Naive thymus-derived CD4-positive, alpha-beta T cell (primary cell): ENCODE measurements at regions not wholly inside any gene's neighbourhood (a gene's known extent, or its start where the extent isn't known, plus 50 kb on each side); places are given as distances from the start of the nearest gene placed in this dataset.

Experiments used
- ATAC-seq: fragments of 150-1000 bp; cut with Tn5 transposase; 2 replicates; pipeline ENCODE4 v1.10.0; 2021; ENCODE audit warnings: mild to moderate bottlenecking, moderate library complexity
- CTCF ChIA-PET: fragments of 350-600 bp; sonication (Branson Sonifier 250); formaldehyde crosslinking; loops from one replicate; lab custom pipeline; 2021; ENCODE audit warnings: antibody characterized with exemption; lab: Charles Lee
- POLR2A ChIA-PET: fragments of 350-600 bp; sonication (Branson Sonifier 250); formaldehyde crosslinking; loops from one replicate; lab custom pipeline; 2021; ENCODE audit warnings: antibody characterized with exemption, inconsistent platforms; lab: Charles Lee
- DNase-seq, 9 donors: peaks; one replicate each; pipeline versions ENCODE4 v3.0.0 to v3.0.0-alpha.2; 2020 to 2022; ENCODE audit warnings: mixed read lengths in 1 of 9
- H3K27ac ChIP-seq: one replicate; pipeline ENCODE4 v1.7.0; 2013; ENCODE audit warnings: mild to moderate bottlenecking, low read depth, low read length, moderate library complexity
- H3K27me3 ChIP-seq, 2 donors: one replicate each; pipeline ENCODE4 v1.7.0; 2013; ENCODE audit warnings: low read length in 2 of 2, mild to moderate bottlenecking in 2 of 2, moderate library complexity in 2 of 2; ENCODE audit not compliant: control insufficient read depth in 2 of 2, insufficient read depth in 2 of 2
- H3K36me3 ChIP-seq, 3 experiments: 1 replicate in 2 of 3; 2 replicates in 1 of 3; pipeline ENCODE4 v1.7.0; 2013; ENCODE audit warnings: low read length in 3 of 3, mild to moderate bottlenecking in 3 of 3, moderate library complexity in 1 of 3; ENCODE audit not compliant: insufficient read depth in 3 of 3, control insufficient read depth in 2 of 3
- H3K4me1 ChIP-seq, 2 donors: one replicate each; pipeline ENCODE4 v1.7.0; 2013; ENCODE audit warnings: low read length in 2 of 2, mild to moderate bottlenecking in 2 of 2, moderate library complexity in 1 of 2; ENCODE audit not compliant: control insufficient read depth in 2 of 2, insufficient read depth in 2 of 2
- H3K4me3 ChIP-seq: 2 replicates; pipeline ENCODE4 v1.7.0; 2013; ENCODE audit warnings: mild to moderate bottlenecking, low read length
- H3K9me3 ChIP-seq, 3 experiments: 1 replicate in 2 of 3; 2 replicates in 1 of 3; pipeline ENCODE4 v1.7.0; 2013; ENCODE audit warnings: low read length in 3 of 3; ENCODE audit not compliant: control insufficient read depth in 2 of 3
- H3K27ac Mint-ChIP-seq, 9 donors: one replicate each; pipeline ENCODE4 v1.8.0; 2020 to 2022; ENCODE audit warnings: mixed read lengths in 9 of 9, mild to moderate bottlenecking in 8 of 9, moderate library complexity in 5 of 9, inconsistent platforms in 2 of 9
- H3K27me3 Mint-ChIP-seq, 5 donors: one replicate each; pipeline ENCODE4 v1.8.0; 2021 to 2022; ENCODE audit warnings: mixed read lengths in 5 of 5, mild to moderate bottlenecking in 1 of 5
- H3K36me3 Mint-ChIP-seq, 5 donors: one replicate each; pipeline ENCODE4 v1.8.0; 2020 to 2022; ENCODE audit warnings: mixed read lengths in 5 of 5, mild to moderate bottlenecking in 3 of 5, inconsistent platforms in 1 of 5
- H3K4me1 Mint-ChIP-seq, 7 donors: one replicate each; pipeline ENCODE4 v1.8.0; 2020 to 2022; ENCODE audit warnings: mixed read lengths in 7 of 7, mild to moderate bottlenecking in 3 of 7, inconsistent platforms in 1 of 7
- H3K4me3 Mint-ChIP-seq, 10 donors: one replicate each; pipeline ENCODE4 v1.8.0; 2020 to 2022; ENCODE audit warnings: mild to moderate bottlenecking in 10 of 10, mixed read lengths in 10 of 10, moderate library complexity in 6 of 10, inconsistent platforms in 2 of 10
- H3K9me3 Mint-ChIP-seq, 11 donors: one replicate each; pipeline ENCODE4 v1.8.0; 2020 to 2022; ENCODE audit warnings: mixed read lengths in 11 of 11, mild to moderate bottlenecking in 4 of 11, inconsistent platforms in 1 of 11, moderate library complexity in 1 of 11
- intact Hi-C, 2 donors: fragments of 100-400 bp; cut with micrococcal nuclease; formaldehyde crosslinking; loops; one replicate each; pipeline ENCODE4 v1.15.1; 2023

DNA sequence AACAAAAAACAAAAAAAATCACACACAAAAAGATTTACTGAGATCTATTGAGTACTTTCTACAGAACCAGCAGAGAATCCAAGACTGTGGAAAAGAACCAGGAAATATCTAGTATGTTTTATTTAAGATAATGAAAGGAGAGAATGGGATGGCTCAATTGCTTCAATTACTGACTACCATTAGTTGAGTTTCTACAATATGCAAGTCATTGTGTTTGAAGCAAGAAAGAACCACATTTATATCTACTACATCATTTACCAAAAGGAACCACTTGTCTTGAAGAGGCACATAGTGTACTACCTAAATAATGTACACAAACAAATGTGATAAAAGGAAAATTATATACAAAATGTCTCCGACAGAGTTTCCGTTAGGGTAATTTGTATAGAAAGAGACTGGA is 325.9 kb upstream of the TNC start:
- CTCF ChIA-PET = no interaction called here
- no peaks in the 10 kb centered on the region for H3K36me3 ChIP-seq
- H3K36me3 Mint-ChIP-seq = no peaks in the 10 kb centered on the region
- intact Hi-C loops = no loop called here
- H3K27me3 ChIP-seq = no peaks in the 10 kb centered on the region
- DNase-seq (no peak), ATAC-seq (no peak)
- POLR2A ChIA-PET = no interaction called here
- H3K27me3 Mint-ChIP-seq = peaks cover 0 to 18% (median 14%) of the 10 kb centered on the region in 5 donors
- H3K9me3 Mint-ChIP-seq = peaks cover 0 to 5% (median 2%) of the 10 kb centered on the region in 11 donors
- no peaks in the 10 kb centered on the region for H3K9me3 ChIP-seq
- H3K4me3 ChIP-seq = no peak overlapping the region
- H3K4me3 Mint-ChIP-seq = no peak overlapping the region
- no peak overlapping the region for H3K27ac ChIP-seq
- no peaks in the 10 kb centered on the region for H3K4me1 ChIP-seq
- no peaks in the 10 kb centered on the region for H3K4me1 Mint-ChIP-seq
- no peak overlapping the region for H3K27ac Mint-ChIP-seq

- H3K27me3 ChIP-seq = no peaks in the 10 kb centered on the region
- no peak overlapping the region for H3K4me3 Mint-ChIP-seq
- ChIA-PET CTCF (no interaction called here), POLR2A (no interaction called here)
- H3K27me3 Mint-ChIP-seq = peaks cover 6 to 18% (median 7%) of the 10 kb centered on the region in 5 donors
- H3K9me3 ChIP-seq = no peaks in the 10 kb centered on the region
- H3K4me1 Mint-ChIP-seq = no peaks in the 10 kb centered on the region
- no peak overlapping the region for H3K27ac Mint-ChIP-seq
- no peaks in the 10 kb centered on the region for H3K36me3 Mint-ChIP-seq
- no peak overlapping the region for H3K27ac ChIP-seq
- DNase-seq (no peak), ATAC-seq (no peak)
- H3K4me1 ChIP-seq = no peaks in the 10 kb centered on the region
- no peak overlapping the region for H3K4me3 ChIP-seq
- H3K9me3 Mint-ChIP-seq = peaks cover 0 to 9% (median 1%) of the 10 kb centered on the region in 11 donors
- intact Hi-C loops = no loop called here
- no peaks in the 10 kb centered on the region for H3K36me3 ChIP-seq
Observed at GRCh38 chr9:115444959-115445358, 327.0 kb upstream of the TNC start.

DNA sequence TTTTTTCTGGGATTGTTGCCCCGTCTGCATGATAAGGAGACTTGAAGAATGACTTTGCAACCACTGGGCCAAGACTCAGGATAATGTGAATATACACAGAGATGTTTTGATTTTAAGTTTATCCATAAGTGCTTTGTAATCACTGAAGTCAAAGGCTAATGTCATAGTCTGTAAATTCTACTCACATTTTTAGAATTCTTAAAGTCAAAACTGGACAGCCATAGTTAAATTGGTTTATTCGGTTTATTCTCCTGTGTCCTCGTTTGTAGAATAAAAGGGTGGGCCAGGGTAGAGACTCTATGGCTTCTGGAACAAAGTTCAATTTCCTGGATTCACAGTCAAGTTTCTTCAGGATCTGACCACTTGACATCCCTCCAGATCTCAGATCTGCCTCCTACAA is 327.7 kb upstream of the TNC start:
- ATAC-seq (no peak), DNase-seq (no peak)
- Mint-ChIP-seq H3K36me3 (no peaks in the 10 kb centered on the region), H3K4me1 (no peaks in the 10 kb centered on the region), H3K9me3 (peaks cover 0 to 9% (median 1%) of the 10 kb centered on the region in 11 donors), H3K27ac (no peak overlapping the region), H3K27me3 (peaks cover 7 to 20% (median 11%) of the 10 kb centered on the region in 5 donors), H3K4me3 (no peak overlapping the region)
- no peaks in the 10 kb centered on the region for H3K27me3 ChIP-seq
- H3K9me3 ChIP-seq = no peaks in the 10 kb centered on the region
- no peaks in the 10 kb centered on the region for H3K36me3 ChIP-seq
- CTCF ChIA-PET = no interaction called here
- intact Hi-C loops = no loop called here
- POLR2A ChIA-PET = no interaction called here
- H3K4me1 ChIP-seq = no peaks in the 10 kb centered on the region
- no peak overlapping the region for H3K27ac ChIP-seq
- no peak overlapping the region for H3K4me3 ChIP-seq

DNA sequence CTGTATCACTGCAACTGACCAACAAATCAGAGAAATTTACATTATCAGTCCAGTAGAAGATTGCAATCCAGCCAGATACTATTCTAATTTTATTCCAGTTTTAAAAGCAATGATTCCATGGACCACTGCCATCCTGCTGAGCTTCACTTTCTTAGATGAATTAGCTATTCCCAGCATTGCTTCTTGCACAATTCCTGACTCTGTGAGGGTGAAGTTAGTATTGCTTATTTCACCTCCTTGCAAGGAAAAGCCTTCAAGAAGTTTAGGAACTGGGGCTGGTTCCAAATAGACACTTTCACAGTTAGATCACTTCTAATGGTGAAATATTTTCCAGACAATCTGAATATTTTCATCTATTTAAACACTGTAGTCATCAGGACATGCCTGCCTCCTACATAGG is 338.6 kb upstream of the TNC start:
- no peak overlapping the region for H3K4me3 Mint-ChIP-seq
- DNase-seq (no peak), ATAC-seq (no peak)
- POLR2A ChIA-PET = no interaction called here
- H3K27ac ChIP-seq = no peak overlapping the region
- no peaks in the 10 kb centered on the region for H3K4me1 Mint-ChIP-seq
- CTCF ChIA-PET = no interaction called here
- peaks cover 0 to 9% (median 2%) of the 10 kb centered on the region in 11 donors for H3K9me3 Mint-ChIP-seq
- H3K4me3 ChIP-seq = no peak overlapping the region
- H3K27me3 ChIP-seq = no peaks in the 10 kb centered on the region
- H3K36me3 Mint-ChIP-seq = peaks cover 0 to 5% (median 0%) of the 10 kb centered on the region in 5 donors
- no peaks in the 10 kb centered on the region for H3K9me3 ChIP-seq
- intact Hi-C loops = no loop called here
- no peaks in the 10 kb centered on the region for H3K36me3 ChIP-seq
- no peak overlapping the region for H3K27ac Mint-ChIP-seq
- no peaks in the 10 kb centered on the region for H3K4me1 ChIP-seq
- H3K27me3 Mint-ChIP-seq = peaks cover 2 to 32% (median 15%) of the 10 kb centered on the region in 5 donors

DNA sequence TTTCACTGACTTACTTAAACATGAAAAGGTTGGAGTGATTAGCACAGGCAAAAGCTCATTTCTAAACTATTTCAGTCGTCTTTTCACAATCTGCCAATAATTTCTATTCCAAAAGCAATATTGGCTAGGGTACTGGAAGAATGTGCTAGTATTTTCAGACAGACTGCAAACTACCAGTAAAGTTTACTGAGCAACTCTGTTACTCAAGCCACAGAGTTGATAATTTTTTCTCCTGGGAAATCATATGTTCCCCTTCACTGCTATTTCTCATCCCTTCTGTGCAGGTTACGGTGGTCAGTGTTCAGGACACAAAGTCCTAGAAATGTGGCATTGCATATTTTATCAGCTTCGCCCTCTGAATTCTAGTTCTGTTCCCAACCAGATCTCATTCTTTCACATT is 343.3 kb upstream of the TNC start:
- Mint-ChIP-seq H3K4me3 (no peak overlapping the region), H3K27ac (no peak overlapping the region), H3K36me3 (peaks cover 0 to 5% (median 0%) of the 10 kb centered on the region in 5 donors), H3K9me3 (peaks cover 0 to 9% (median 0%) of the 10 kb centered on the region in 11 donors), H3K4me1 (no peaks in the 10 kb centered on the region), H3K27me3 (peaks cover 0 to 26% (median 12%) of the 10 kb centered on the region in 5 donors)
- intact Hi-C loops = no loop called here
- no peaks in the 10 kb centered on the region for H3K9me3 ChIP-seq
- H3K4me3 ChIP-seq = no peak overlapping the region
- POLR2A ChIA-PET = no interaction called here
- ATAC-seq (no peak), DNase-seq (no peak)
- no peaks in the 10 kb centered on the region for H3K27me3 ChIP-seq
- H3K36me3 ChIP-seq = no peaks in the 10 kb centered on the region
- H3K27ac ChIP-seq = no peak overlapping the region
- no peaks in the 10 kb centered on the region for H3K4me1 ChIP-seq
- CTCF ChIA-PET = no interaction called here

GRCh38 chr9:115462623-115463022 is 344.7 kb upstream of the TNC start:
- peaks cover 0 to 5% (median 0%) of the 10 kb centered on the region in 11 donors for H3K9me3 Mint-ChIP-seq
- ChIA-PET POLR2A (no interaction called here), CTCF (no interaction called here)
- no peak overlapping the region for H3K4me3 Mint-ChIP-seq
- no peaks in the 10 kb centered on the region for H3K4me1 Mint-ChIP-seq
- no peaks in the 10 kb centered on the region for H3K4me1 ChIP-seq
- ATAC-seq = no peak
- peaks cover 0 to 5% (median 0%) of the 10 kb centered on the region in 5 donors for H3K36me3 Mint-ChIP-seq
- peaks cover 0 to 18% (median 12%) of the 10 kb centered on the region in 5 donors for H3K27me3 Mint-ChIP-seq
- H3K27ac ChIP-seq = no peak overlapping the region
- H3K9me3 ChIP-seq = no peaks in the 10 kb centered on the region
- no peaks in the 10 kb centered on the region for H3K36me3 ChIP-seq
- no peak overlapping the region for H3K27ac Mint-ChIP-seq
- H3K27me3 ChIP-seq = no peaks in the 10 kb centered on the region
- intact Hi-C loops = no loop called here
- no peak overlapping the region for H3K4me3 ChIP-seq
- no peak for DNase-seq

DNA sequence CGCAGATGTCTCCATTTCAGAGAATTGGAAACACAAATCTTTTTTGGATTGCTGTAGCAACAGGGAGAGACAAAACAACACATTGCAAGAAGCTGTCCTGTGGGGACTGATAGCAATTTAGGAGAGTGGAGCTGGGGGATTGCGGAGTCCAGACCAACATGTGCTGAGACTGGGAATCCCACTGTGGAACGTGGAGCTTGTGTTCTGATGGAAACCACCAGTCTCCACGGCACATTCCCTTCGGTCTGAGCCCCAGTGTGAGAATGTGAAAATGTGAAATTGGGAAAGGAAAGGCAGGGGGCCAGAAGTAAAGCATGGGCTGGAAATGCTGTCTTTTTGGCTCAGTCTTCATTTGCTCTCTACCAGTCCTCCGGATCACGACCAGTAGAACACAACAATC is 348.8 kb upstream of the TNC start:
- ChIA-PET POLR2A (no interaction called here), CTCF (no interaction called here)
- H3K4me1 ChIP-seq = no peaks in the 10 kb centered on the region
- intact Hi-C loops = no loop called here
- no peak overlapping the region for H3K4me3 ChIP-seq
- no peaks in the 10 kb centered on the region for H3K9me3 ChIP-seq
- no peaks in the 10 kb centered on the region for H3K36me3 ChIP-seq
- H3K9me3 Mint-ChIP-seq = peaks cover 0 to 4% (median 0%) of the 10 kb centered on the region in 11 donors
- H3K36me3 Mint-ChIP-seq = no peaks in the 10 kb centered on the region
- H3K27me3 Mint-ChIP-seq = peaks cover 2 to 8% (median 5%) of the 10 kb centered on the region in 5 donors
- ATAC-seq = no peak
- H3K27ac Mint-ChIP-seq = no peak overlapping the region
- no peak overlapping the region for H3K4me3 Mint-ChIP-seq
- H3K27me3 ChIP-seq = no peaks in the 10 kb centered on the region
- no peak overlapping the region for H3K27ac ChIP-seq
- no peaks in the 10 kb centered on the region for H3K4me1 Mint-ChIP-seq
- DNase-seq = no peak
